ENCODE measurements at regions not wholly inside any gene's neighbourhood (a gene's known extent, or its start where the extent isn't known, plus 50 kb on each side); places are given as distances from the start of the nearest gene placed in this dataset.

DNA sequence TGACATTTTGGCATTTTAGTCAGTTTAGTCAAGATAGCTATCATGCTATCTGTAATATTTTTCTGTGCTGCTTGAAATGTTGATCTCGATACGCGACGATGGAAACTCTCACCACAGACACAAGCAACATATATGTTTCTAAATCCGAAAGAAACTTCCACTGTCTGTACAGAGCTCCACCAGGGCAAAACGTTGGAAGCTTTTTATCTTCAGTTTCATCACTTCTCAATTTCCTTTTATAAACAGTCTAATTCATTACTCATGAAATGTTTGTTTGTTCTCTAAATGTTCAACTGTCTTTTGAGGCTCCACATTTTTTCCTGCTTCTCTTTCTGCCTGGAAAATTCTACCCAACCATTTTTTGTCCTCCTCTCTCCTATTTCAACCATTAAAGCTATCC lies 737.6 kb downstream of the SLC16A7 start:
- DNase-seq, result no peak
- TF ChIP-seq, protein P1, sequence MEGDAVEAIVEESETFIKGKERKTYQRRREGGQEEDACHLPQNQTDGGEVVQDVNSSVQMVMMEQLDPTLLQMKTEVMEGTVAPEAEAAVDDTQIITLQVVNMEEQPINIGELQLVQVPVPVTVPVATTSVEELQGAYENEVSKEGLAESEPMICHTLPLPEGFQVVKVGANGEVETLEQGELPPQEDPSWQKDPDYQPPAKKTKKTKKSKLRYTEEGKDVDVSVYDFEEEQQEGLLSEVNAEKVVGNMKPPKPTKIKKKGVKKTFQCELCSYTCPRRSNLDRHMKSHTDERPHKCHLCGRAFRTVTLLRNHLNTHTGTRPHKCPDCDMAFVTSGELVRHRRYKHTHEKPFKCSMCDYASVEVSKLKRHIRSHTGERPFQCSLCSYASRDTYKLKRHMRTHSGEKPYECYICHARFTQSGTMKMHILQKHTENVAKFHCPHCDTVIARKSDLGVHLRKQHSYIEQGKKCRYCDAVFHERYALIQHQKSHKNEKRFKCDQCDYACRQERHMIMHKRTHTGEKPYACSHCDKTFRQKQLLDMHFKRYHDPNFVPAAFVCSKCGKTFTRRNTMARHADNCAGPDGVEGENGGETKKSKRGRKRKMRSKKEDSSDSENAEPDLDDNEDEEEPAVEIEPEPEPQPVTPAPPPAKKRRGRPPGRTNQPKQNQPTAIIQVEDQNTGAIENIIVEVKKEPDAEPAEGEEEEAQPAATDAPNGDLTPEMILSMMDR (IDR thresholded peaks at IDR 0.05; ENCODE audit: unreplicated experiment), result no peak
- intact Hi-C loops (cut with micrococcal nuclease; ENCODE audit: unreplicated experiment), result loop anchor here (10.0 kb wide), 1 partner anchor 389 kb away; no protein-coding TSS in a partner anchor
- H3K9me3 Mint-ChIP-seq (ENCODE audit: low read depth, unreplicated experiment), result peaks cover 2% of the 10 kb centered on the region
- no TSS peak for BruUV-seq (replicated peaks)
- CTCF ChIA-PET, result no interaction called here
- no peak overlapping the region for H3K27ac Mint-ChIP-seq (ENCODE audit: unreplicated experiment)
- H3K4me1 Mint-ChIP-seq (ENCODE audit: low read depth, unreplicated experiment), result peaks cover 26% of the 10 kb centered on the region
- H3K36me3 Mint-ChIP-seq (ENCODE audit: insufficient read depth, unreplicated experiment), result no peaks in the 10 kb centered on the region
- H3K4me3 Mint-ChIP-seq (ENCODE audit: low read depth, unreplicated experiment), result no peak overlapping the region
- H3K27me3 Mint-ChIP-seq (ENCODE audit: unreplicated experiment), result no peaks in the 10 kb centered on the region

DNA sequence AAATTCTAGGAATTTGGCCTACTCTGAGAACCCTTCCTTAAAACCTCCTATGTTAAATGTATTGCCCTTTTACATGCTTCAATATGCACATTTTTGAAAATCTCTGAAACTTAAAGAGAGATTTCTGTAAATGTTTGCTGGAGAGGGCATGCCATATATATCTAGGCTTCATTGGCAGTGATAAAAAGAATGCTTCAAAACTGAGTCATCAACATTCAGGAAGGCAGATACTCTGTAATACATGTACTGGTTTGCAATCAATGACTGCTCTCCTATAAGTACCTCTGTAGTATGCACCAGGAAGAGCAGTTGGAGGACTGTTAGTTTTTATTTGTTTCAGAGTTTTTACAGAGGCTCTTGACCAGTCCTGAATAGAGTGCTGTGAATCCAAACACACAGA lies 739.9 kb downstream of the SLC16A7 start:
- peak; percentile 4 for DNase-seq
- peak overlapping the region; percentile 50 for H3K27ac Mint-ChIP-seq (ENCODE audit: unreplicated experiment)
- H3K27me3 Mint-ChIP-seq (ENCODE audit: unreplicated experiment), result no peaks in the 10 kb centered on the region
- no peaks in the 10 kb centered on the region for H3K36me3 Mint-ChIP-seq (ENCODE audit: insufficient read depth, unreplicated experiment)
- CTCF ChIA-PET, result no interaction called here
- H3K9me3 Mint-ChIP-seq (ENCODE audit: low read depth, unreplicated experiment), result peaks cover 2% of the 10 kb centered on the region
- H3K4me3 Mint-ChIP-seq (ENCODE audit: low read depth, unreplicated experiment), result no peak overlapping the region
- intact Hi-C loops (cut with micrococcal nuclease; ENCODE audit: unreplicated experiment), result loop anchor here (10.0 kb wide), 1 partner anchor 391 kb away; no protein-coding TSS in a partner anchor
- no TSS peak for BruUV-seq (replicated peaks)
- H3K4me1 Mint-ChIP-seq (ENCODE audit: low read depth, unreplicated experiment), result peaks cover 26% of the 10 kb centered on the region
- TF ChIP-seq, protein P1 (IDR thresholded peaks at IDR 0.05; ENCODE audit: unreplicated experiment), result no peak

DNA sequence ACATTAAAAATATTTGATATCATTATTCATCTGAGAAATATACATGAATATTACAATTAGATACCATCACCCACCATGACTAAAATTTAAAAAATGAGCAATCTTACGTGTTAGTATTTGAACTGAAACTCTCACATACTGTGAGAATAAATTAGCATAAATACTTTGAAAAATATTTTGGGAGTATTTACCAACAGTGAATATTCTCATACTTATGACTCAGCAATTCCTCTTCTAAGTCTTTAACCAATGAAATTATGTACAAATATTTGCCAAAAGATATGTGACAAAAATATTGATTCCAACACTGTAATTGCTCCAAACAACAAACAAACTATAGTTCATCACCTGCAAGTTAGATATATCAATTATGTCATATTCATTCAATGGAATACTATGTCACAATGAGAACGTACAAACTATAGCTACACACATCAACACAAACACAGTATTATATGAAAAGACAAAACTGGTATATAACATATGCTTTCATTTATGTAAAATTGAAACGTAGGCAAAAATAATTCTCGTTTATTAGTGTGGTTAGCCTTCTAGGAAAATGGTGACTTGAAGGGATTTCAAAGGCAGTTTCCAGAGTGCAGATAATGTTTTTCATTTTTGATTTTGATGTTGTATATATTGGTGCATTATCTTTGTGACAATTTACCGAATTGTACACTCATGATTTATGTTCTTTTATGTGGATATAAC lies 742.2 kb downstream of the SLC16A7 start:
- Mint-ChIP-seq H3K27me3 (ENCODE audit: unreplicated experiment) (no peaks in the 10 kb centered on the region), H3K4me1 (ENCODE audit: low read depth, unreplicated experiment) (peaks cover 26% of the 10 kb centered on the region), H3K27ac (ENCODE audit: unreplicated experiment) (no peak overlapping the region), H3K36me3 (ENCODE audit: insufficient read depth, unreplicated experiment) (no peaks in the 10 kb centered on the region), H3K9me3 (ENCODE audit: low read depth, unreplicated experiment) (peaks cover 2% of the 10 kb centered on the region), H3K4me3 (ENCODE audit: low read depth, unreplicated experiment) (no peak overlapping the region)
- intact Hi-C loops (cut with micrococcal nuclease; ENCODE audit: unreplicated experiment), result loop anchor here (10.0 kb wide), 1 partner anchor 393 kb away; no protein-coding TSS in a partner anchor
- DNase-seq, result no peak
- no TSS peak for BruUV-seq (replicated peaks)
- CTCF ChIA-PET, result no interaction called here
- TF ChIP-seq, protein P1 (IDR thresholded peaks at IDR 0.05; ENCODE audit: unreplicated experiment), result no peak

DNA sequence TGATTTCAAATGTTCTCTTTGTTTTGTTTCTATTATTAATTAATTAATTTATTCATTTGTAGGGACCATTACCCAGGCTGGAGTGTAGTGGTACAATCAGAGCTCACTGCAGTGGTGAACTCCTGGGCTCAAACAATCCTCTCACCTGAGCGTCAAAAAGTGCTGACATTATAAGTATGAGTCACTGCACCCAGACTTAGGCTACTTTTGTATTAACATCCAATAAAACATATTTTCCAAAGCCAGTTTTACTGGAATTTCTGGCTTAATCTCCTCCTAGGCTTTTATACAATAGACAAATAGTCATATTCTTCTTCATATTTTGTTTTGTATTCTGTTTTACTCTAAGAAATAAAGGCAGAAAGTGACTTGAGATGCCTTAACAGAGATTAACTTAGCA lies 749.6 kb downstream of the SLC16A7 start:
- BruUV-seq (replicated peaks), result no TSS peak
- no peak overlapping the region for H3K27ac Mint-ChIP-seq (ENCODE audit: unreplicated experiment)
- intact Hi-C loops (cut with micrococcal nuclease; ENCODE audit: unreplicated experiment), result no loop called here
- CTCF ChIA-PET, result no interaction called here
- TF ChIP-seq, protein P1 (IDR thresholded peaks at IDR 0.05; ENCODE audit: unreplicated experiment), result no peak
- H3K4me1 Mint-ChIP-seq (ENCODE audit: low read depth, unreplicated experiment), result peaks cover 9% of the 10 kb centered on the region
- H3K36me3 Mint-ChIP-seq (ENCODE audit: insufficient read depth, unreplicated experiment), result no peaks in the 10 kb centered on the region
- no peak overlapping the region for H3K4me3 Mint-ChIP-seq (ENCODE audit: low read depth, unreplicated experiment)
- H3K9me3 Mint-ChIP-seq (ENCODE audit: low read depth, unreplicated experiment), result peaks cover 3% of the 10 kb centered on the region
- peak; percentile 2 for DNase-seq
- H3K27me3 Mint-ChIP-seq (ENCODE audit: unreplicated experiment), result no peaks in the 10 kb centered on the region

Measured in Calu3 (cell line).